Neural progenitor cell (in vitro differentiated cells): ENCODE measurements at regions not wholly inside any gene's neighbourhood (a gene's known extent, or its start where the extent isn't known, plus 50 kb on each side); places are given as distances from the start of the nearest gene placed in this dataset.

Experiments
- CTCF ChIP-seq: fragments of 200-600 bp; sonication (generic); IDR thresholded peaks from 2 replicates; pipeline ENCODE4 v1.5.1; 2017; ENCODE audit warnings: antibody characterized with exemption, mild to moderate bottlenecking
- EZH2 ChIP-seq: fragments of 200-600 bp; sonication (generic); IDR thresholded peaks from 2 replicates; pipeline ENCODE4 v1.6.1; 2017; ENCODE audit warnings: antibody characterized with exemption, mild to moderate bottlenecking, moderate library complexity
- EZH2phosphoT487 ChIP-seq: fragments of 200-600 bp; sonication (generic); IDR thresholded peaks from 2 replicates; pipeline ENCODE4 v1.6.1; 2017; ENCODE audit warnings: antibody characterized with exemption

DNA sequence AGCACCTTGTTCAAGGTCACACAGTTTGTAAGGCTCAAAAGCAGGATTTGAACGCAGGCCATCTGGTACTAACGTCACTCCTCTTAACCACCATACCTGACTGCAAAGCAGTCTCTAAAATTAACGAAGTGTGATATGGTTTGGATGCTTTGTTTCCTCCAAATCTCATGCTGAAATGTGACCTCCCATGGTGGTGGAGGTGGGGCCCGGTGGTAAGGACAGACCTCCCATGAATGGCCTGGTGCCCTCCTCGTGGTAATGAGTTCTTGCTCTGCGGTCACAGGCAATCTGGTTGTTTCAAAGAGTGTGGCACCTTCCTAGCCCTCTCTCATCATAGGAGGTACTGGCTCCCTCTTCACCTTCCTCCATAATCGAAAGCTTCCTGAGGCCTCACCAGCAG, 102.2 kb upstream of the BCL2L14 start:
- TF ChIP-seq CTCF (no peak), EZH2 (no peak), EZH2phosphoT487 (no peak)
